H1 (cell line): ENCODE measurements at regions not wholly inside any gene's neighbourhood (a gene's known extent, or its start where the extent isn't known, plus 50 kb on each side); places are given as distances from the start of the nearest gene placed in this dataset.
"Not testable (repeated sequence)": the region's sequence is repeated elsewhere in the genome, so short reads cannot be mapped to it uniquely, and the experiment has no call there.

Source experiments
- CTCF ChIA-PET: fragments of 300-600 bp; sonication (Branson Sonifier 250); formaldehyde crosslinking; loops from one replicate; lab custom pipeline; 2021; ENCODE audit not compliant: partially characterized antibody; lab: Charles Lee
- POLR2A ChIA-PET: fragments of 300-600 bp; sonication (Branson Sonifier 250); formaldehyde crosslinking; loops from one replicate; lab custom pipeline; 2021; ENCODE audit warnings: inconsistent platforms; ENCODE audit not compliant: partially characterized antibody; lab: Charles Lee
- DNase-seq, 2 experiments: peaks; one replicate each; pipeline versions ENCODE4 v3.0.0 to v3.0.0-alpha.2; 2010 to 2022; ENCODE audit warnings: low spot score in 2 of 2, low read depth in 1 of 2, mixed read lengths in 1 of 2
- FAIRE-seq: peaks from 2 replicates; lab custom pipeline; 2011; peaks lifted over from hg19 to GRCh38; lab: Jason Lieb, UNC
- H2AFZ ChIP-seq: 2 replicates; pipeline ENCODE4 v1.8.1; 2012; ENCODE audit warnings: low read length, inconsistent platforms
- H2AK5ac ChIP-seq: 2 replicates; pipeline ENCODE4 v1.6.1; 2013; ENCODE audit warnings: low read depth, low read length
- H2BK120ac ChIP-seq: replicated peaks from 2 replicates; pipeline ENCODE3; 2013; ENCODE audit warnings: low read depth, low read length, inconsistent platforms
- H2BK12ac ChIP-seq: 2 replicates; pipeline ENCODE4 v1.6.1; 2013; ENCODE audit warnings: low read depth, low read length
- H2BK15ac ChIP-seq: 2 replicates; pipeline ENCODE4 v1.6.1; 2013; ENCODE audit warnings: low read length
- H2BK20ac ChIP-seq: 2 replicates; pipeline ENCODE4 v1.6.1; 2013; ENCODE audit warnings: low read length
- H2BK5ac ChIP-seq: 2 replicates; pipeline ENCODE4 v1.6.1; 2013; ENCODE audit warnings: low read depth, low read length
- H3K14ac ChIP-seq: 2 replicates; pipeline ENCODE4 v1.6.1; 2013; ENCODE audit warnings: inconsistent platforms; ENCODE audit not compliant: insufficient read length
- H3K18ac ChIP-seq: 2 replicates; pipeline ENCODE4 v1.6.1; 2013; ENCODE audit warnings: low read length; ENCODE audit errors: extremely low read depth
- H3K23ac ChIP-seq: 2 replicates; pipeline ENCODE4 v1.6.1; 2013; ENCODE audit warnings: inconsistent platforms; ENCODE audit not compliant: insufficient read length
- H3K23me2 ChIP-seq: 2 replicates; pipeline ENCODE4 v1.6.1; 2013; ENCODE audit warnings: low read depth, low read length
- H3K27ac ChIP-seq: 2 replicates; pipeline ENCODE4 v1.6.1; 2011; ENCODE audit warnings: low read depth, low read length, inconsistent platforms
- H3K27me3 ChIP-seq, 4 experiments: replicated peaks in 1 of 4; 1 replicate in 1 of 4; 2 replicates in 3 of 4; pipeline versions ENCODE4 v1.6.1 to v1.8.1; 2011 to 2013; ENCODE audit warnings: low read length in 3 of 4, mild to moderate bottlenecking in 3 of 4, inconsistent platforms in 2 of 4, mixed read lengths in 2 of 4, moderate library complexity in 1 of 4; ENCODE audit not compliant: control insufficient read depth in 3 of 4, insufficient read depth in 3 of 4; ENCODE audit errors: extremely low read depth in 1 of 4
- H3K36me3 ChIP-seq, 4 experiments: 2 replicates each; pipeline versions ENCODE4 v1.6.1 to v1.8.1; 2011 to 2013; ENCODE audit warnings: mild to moderate bottlenecking in 4 of 4, low read length in 3 of 4, moderate library complexity in 2 of 4, control low read depth in 1 of 4, inconsistent platforms in 1 of 4; ENCODE audit not compliant: insufficient read depth in 4 of 4, control insufficient read depth in 2 of 4
- H3K4ac ChIP-seq: replicated peaks from 2 replicates; pipeline ENCODE3; 2013; ENCODE audit warnings: low read length, low read depth, mixed read lengths, inconsistent platforms; ENCODE audit not compliant: insufficient read length
- H3K4me1 ChIP-seq, 4 experiments: replicated peaks in 1 of 4; 1 replicate in 1 of 4; 2 replicates in 3 of 4; pipeline versions ENCODE4 v1.6.1 to v1.8.1; 2011 to 2013; ENCODE audit warnings: low read length in 3 of 4, inconsistent platforms in 2 of 4, mixed read lengths in 1 of 4; ENCODE audit not compliant: insufficient read depth in 4 of 4, control insufficient read depth in 3 of 4
- H3K4me2 ChIP-seq, 2 experiments: 2 replicates each; pipeline versions ENCODE4 v1.6.1 to v1.8.1; 2011 to 2013; ENCODE audit warnings: low read depth in 2 of 2, low read length in 2 of 2, control low read depth in 1 of 2, inconsistent platforms in 1 of 2, mild to moderate bottlenecking in 1 of 2; ENCODE audit not compliant: insufficient read depth in 1 of 2
- H3K4me3 ChIP-seq, 4 experiments: fragments of 200-600, 300-600 bp in 1 of 4; sonication (generic), shearing (Covaris generic), sonication (Bioruptor Twin) in 1 of 4; 2 replicates each; pipeline versions ENCODE4 v1.5.1 to v1.8.1; 2011 to 2016; ENCODE audit warnings: low read length in 4 of 4, low read depth in 3 of 4, control low read depth in 2 of 4, inconsistent platforms in 2 of 4, mild to moderate bottlenecking in 2 of 4, mixed read lengths in 1 of 4, moderate library complexity in 1 of 4; ENCODE audit not compliant: insufficient read depth in 2 of 4; ENCODE audit errors: extremely low read depth in 1 of 4
- H3K56ac ChIP-seq: replicated peaks from 2 replicates; pipeline ENCODE3; 2013; ENCODE audit warnings: low read depth, mild to moderate bottlenecking, mixed read lengths, low read length, inconsistent platforms; ENCODE audit not compliant: insufficient read length
- H3K79me1 ChIP-seq: 2 replicates; pipeline ENCODE4 v1.6.1; 2013; ENCODE audit warnings: low read depth, low read length, control low read depth
- H3K79me2 ChIP-seq, 2 experiments: 2 replicates each; pipeline versions ENCODE4 v1.6.1 to v1.8.1; 2012 to 2013; ENCODE audit warnings: low read length in 2 of 2, mild to moderate bottlenecking in 2 of 2, inconsistent platforms in 1 of 2; ENCODE audit not compliant: insufficient read depth in 2 of 2, control insufficient read depth in 1 of 2
- H3K9ac ChIP-seq, 4 experiments: replicated peaks in 1 of 4; 1 replicate in 1 of 4; 2 replicates in 3 of 4; pipeline versions ENCODE4 v1.6.1 to v1.8.1; 2011 to 2013; ENCODE audit warnings: low read depth in 3 of 4, low read length in 3 of 4, control low read depth in 2 of 4, mild to moderate bottlenecking in 2 of 4, moderate library complexity in 2 of 4, inconsistent platforms in 1 of 4; ENCODE audit errors: extremely low read depth in 1 of 4
- H3K9me3 ChIP-seq, 2 experiments: 2 replicates each; pipeline versions ENCODE4 v1.6.1 to v1.8.1; 2012 to 2013; ENCODE audit warnings: mild to moderate bottlenecking in 2 of 2, moderate library complexity in 2 of 2, control low read depth in 1 of 2, inconsistent platforms in 1 of 2, low read depth in 1 of 2, low read length in 1 of 2, mixed read lengths in 1 of 2; ENCODE audit not compliant: insufficient read depth in 2 of 2
- H4K20me1 ChIP-seq, 2 experiments: replicated peaks in 1 of 2; 2 replicates each; pipeline versions ENCODE3 to v1.8.1; 2011 to 2013; ENCODE audit warnings: inconsistent platforms in 2 of 2, low read length in 2 of 2, mild to moderate bottlenecking in 1 of 2; ENCODE audit not compliant: insufficient read depth in 2 of 2, control insufficient read depth in 1 of 2
- H4K5ac ChIP-seq: 2 replicates; pipeline ENCODE4 v1.6.1; 2013; ENCODE audit warnings: low read length, low read depth, mixed read lengths, inconsistent platforms; ENCODE audit not compliant: insufficient read length
- H4K8ac ChIP-seq: 2 replicates; pipeline ENCODE4 v1.8.0; 2013; ENCODE audit warnings: mild to moderate bottlenecking, moderate library complexity, low read length, inconsistent platforms; ENCODE audit not compliant: insufficient read depth; ENCODE audit errors: extremely low read depth
- H4K91ac ChIP-seq: replicated peaks from 2 replicates; pipeline ENCODE3; 2013; ENCODE audit warnings: low read length, mixed read lengths, inconsistent platforms; ENCODE audit not compliant: insufficient read length
- RAD21 ChIP-seq, 2 experiments: IDR thresholded peaks in 1 of 2; conservative IDR thresholded peaks in 1 of 2; 2 replicates each; pipeline ENCODE4 v1.6.1; 2011; ENCODE audit warnings: low read depth in 2 of 2, low read length in 2 of 2, improper control_type of control experiment in 1 of 2, inconsistent platforms in 1 of 2, mild to moderate bottlenecking in 1 of 2, moderate library complexity in 1 of 2
- WGBS, 2 experiments: shearing (Covaris generic) in 1 of 2; methylation state at CpG; one replicate each; pipeline versions ENCODE4 v1.1.6 to v1.1.7; 2013 to 2015; ENCODE audit warnings: low lambda C conversion rate in 2 of 2, mixed read lengths in 2 of 2, inconsistent platforms in 1 of 2, low coverage in 1 of 2, missing lambda C conversion rate in 1 of 2; ENCODE audit not compliant: insufficient replicate concordance in 2 of 2, insufficient coverage in 1 of 2, insufficient read length in 1 of 2; ENCODE audit errors: extremely low coverage in 1 of 2, missing lambda C conversion rate in 1 of 2; 5-methylcytosine and 5-hydroxymethylcytosine counted together

GRCh38 chr4:28112691-28113335 is 1252.2 kb downstream of the STIM2 start:
- H3K14ac ChIP-seq, H3K36me3 ChIP-seq, H2AFZ ChIP-seq, H4K8ac ChIP-seq, H2BK120ac ChIP-seq, H3K4me2 ChIP-seq, H3K4ac ChIP-seq, H3K4me3 ChIP-seq, H2AK5ac ChIP-seq, H3K23me2 ChIP-seq, H3K9ac ChIP-seq, H3K79me2 ChIP-seq, H3K56ac ChIP-seq, H2BK20ac ChIP-seq, H3K79me1 ChIP-seq, H4K91ac ChIP-seq, FAIRE-seq, H2BK5ac ChIP-seq, H3K23ac ChIP-seq, H2BK12ac ChIP-seq, H3K18ac ChIP-seq, DNase-seq, H3K27me3 ChIP-seq, H4K5ac ChIP-seq, H3K27ac ChIP-seq, H2BK15ac ChIP-seq, H3K9me3 ChIP-seq, H4K20me1 ChIP-seq, H3K4me1 ChIP-seq: not testable (repeated sequence)
- 95% methylated on average over 18 of the region's 29 CpGs; no CpG with 5 or more reads in 1 of the 2 experiments for WGBS, 2 experiments
- TF ChIP-seq RAD21 (IDR thresholded peaks at IDR 0.05 in 1 of 2, conservative IDR thresholded peaks at IDR 0.05 in 1 of 2; ENCODE audit: low read depth in 2 of 2, low read length in 2 of 2), result peak in 1 of 2 experiments; percentile 7; a peak in 1 of 4 replicates
- POLR2A ChIA-PET, result interaction anchor here (0.6 kb wide), 1 partner anchor 8 kb away, joined by 4 read pairs; no protein-coding TSS in a partner anchor
- CTCF ChIA-PET, result interaction anchor here (0.6 to 1.3 kb wide), 3 partner anchors 421 to 1544 kb away, joined by 3 to 4 read pairs (median 4); no protein-coding TSS in a partner anchor
